ENCODE measurements at regions not wholly inside any gene's neighbourhood (a gene's known extent, or its start where the extent isn't known, plus 50 kb on each side); places are given as distances from the start of the nearest gene placed in this dataset.

DNA sequence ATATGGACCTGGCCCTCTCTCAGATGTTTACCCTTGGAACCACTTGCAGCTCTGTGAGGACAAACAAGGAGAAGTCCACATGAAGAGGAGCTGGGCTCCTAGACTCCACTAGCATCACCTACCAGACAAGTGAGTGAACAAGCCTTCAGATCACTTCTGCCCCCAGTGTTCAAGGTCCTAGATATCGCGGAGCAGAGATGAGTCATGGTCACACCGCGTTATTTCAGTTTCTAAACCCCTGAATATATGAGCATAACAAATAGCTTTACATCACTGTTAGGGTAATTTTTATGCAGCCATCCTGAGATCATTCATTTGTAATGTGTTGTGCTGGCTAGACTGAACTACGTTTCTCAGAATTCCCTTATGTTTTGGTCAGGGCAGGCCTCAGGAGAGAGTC lies 77.0 kb upstream of the DAP start:
- Mint-ChIP-seq H3K27me3 (ENCODE audit: unreplicated experiment) (no peaks in the 10 kb centered on the region), H3K4me1 (ENCODE audit: low read depth, unreplicated experiment) (no peaks in the 10 kb centered on the region), H3K36me3 (ENCODE audit: unreplicated experiment) (peaks cover under 1% of the 10 kb centered on the region), H3K27ac (ENCODE audit: unreplicated experiment) (no peak overlapping the region), H3K9me3 (ENCODE audit: unreplicated experiment) (peaks cover 4% of the 10 kb centered on the region), H3K4me3 (ENCODE audit: unreplicated experiment) (no peak overlapping the region)
- TF ChIP-seq, protein P1, sequence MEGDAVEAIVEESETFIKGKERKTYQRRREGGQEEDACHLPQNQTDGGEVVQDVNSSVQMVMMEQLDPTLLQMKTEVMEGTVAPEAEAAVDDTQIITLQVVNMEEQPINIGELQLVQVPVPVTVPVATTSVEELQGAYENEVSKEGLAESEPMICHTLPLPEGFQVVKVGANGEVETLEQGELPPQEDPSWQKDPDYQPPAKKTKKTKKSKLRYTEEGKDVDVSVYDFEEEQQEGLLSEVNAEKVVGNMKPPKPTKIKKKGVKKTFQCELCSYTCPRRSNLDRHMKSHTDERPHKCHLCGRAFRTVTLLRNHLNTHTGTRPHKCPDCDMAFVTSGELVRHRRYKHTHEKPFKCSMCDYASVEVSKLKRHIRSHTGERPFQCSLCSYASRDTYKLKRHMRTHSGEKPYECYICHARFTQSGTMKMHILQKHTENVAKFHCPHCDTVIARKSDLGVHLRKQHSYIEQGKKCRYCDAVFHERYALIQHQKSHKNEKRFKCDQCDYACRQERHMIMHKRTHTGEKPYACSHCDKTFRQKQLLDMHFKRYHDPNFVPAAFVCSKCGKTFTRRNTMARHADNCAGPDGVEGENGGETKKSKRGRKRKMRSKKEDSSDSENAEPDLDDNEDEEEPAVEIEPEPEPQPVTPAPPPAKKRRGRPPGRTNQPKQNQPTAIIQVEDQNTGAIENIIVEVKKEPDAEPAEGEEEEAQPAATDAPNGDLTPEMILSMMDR (IDR thresholded peaks at IDR 0.05; ENCODE audit: partially characterized antibody, unreplicated experiment), result no peak
- DNase-seq, result no peak

DNA sequence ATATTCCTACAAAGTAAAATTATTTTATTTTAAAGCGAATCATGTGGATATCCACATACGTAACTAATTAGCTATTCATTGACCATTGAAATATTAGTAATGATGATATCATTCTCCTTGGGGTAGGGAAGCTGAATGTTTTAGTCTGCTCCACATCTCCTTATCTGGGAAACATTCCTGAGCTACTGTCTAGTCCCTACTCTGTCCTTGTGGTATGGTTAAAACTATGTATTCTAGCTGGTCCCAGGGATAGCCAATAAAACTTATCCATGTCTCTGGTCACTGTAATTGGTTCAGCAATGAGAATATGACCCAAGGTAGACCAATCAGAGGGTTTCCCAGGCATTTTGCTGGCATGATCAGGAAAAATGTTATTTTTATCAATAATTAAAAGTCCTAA lies 76.0 kb upstream of the DAP start:
- DNase-seq, result no peak
- H3K36me3 Mint-ChIP-seq (ENCODE audit: unreplicated experiment), result no peaks in the 10 kb centered on the region
- H3K27me3 Mint-ChIP-seq (ENCODE audit: unreplicated experiment), result no peaks in the 10 kb centered on the region
- H3K4me1 Mint-ChIP-seq (ENCODE audit: low read depth, unreplicated experiment), result no peaks in the 10 kb centered on the region
- H3K4me3 Mint-ChIP-seq (ENCODE audit: unreplicated experiment), result no peak overlapping the region
- H3K9me3 Mint-ChIP-seq (ENCODE audit: unreplicated experiment), result no peaks in the 10 kb centered on the region
- TF ChIP-seq, protein P1 (IDR thresholded peaks at IDR 0.05; ENCODE audit: partially characterized antibody, unreplicated experiment), result no peak
- no peak overlapping the region for H3K27ac Mint-ChIP-seq (ENCODE audit: unreplicated experiment)

DNA sequence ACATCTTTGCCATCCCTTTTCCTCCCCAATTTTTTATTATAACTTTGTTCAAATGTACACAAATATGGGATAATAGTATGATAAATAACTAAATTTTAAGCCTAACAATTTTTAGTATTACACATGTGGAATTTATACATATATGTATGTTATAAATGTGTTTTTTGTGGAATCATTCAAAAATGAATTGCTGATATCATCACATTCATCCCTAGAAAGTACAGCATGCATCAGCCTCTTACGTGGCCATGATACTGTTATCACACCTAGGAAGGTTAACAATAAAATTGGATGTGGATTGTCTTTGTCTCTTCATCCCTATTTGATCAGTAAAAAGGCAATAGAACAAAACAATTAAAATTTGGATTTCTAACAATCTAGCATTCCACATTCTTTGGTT lies 73.7 kb upstream of the DAP start:
- H3K27ac Mint-ChIP-seq (ENCODE audit: unreplicated experiment), result no peak overlapping the region

DNA sequence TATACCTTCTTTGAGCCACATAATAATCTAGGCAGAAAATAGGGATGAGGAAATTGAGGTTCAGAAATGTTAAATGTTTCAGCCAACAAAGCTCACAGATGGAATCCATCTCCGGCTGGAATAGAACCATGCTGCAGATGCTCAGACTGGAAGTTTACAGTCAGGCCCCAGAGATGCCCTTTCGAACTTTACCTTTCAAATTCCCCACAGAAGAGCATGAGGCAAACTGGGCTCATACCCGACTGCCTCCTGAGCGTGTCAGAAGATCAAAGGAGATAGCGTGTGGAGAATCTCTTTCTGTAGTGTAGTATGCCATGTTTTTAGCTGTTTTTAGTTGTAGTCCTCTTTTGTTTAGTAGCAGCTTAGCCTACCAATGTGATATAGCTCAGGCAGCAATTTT lies 72.0 kb upstream of the DAP start:
- no peaks in the 10 kb centered on the region for H3K27me3 Mint-ChIP-seq (ENCODE audit: unreplicated experiment)
- H3K9me3 Mint-ChIP-seq (ENCODE audit: unreplicated experiment), result no peaks in the 10 kb centered on the region
- H3K4me1 Mint-ChIP-seq (ENCODE audit: low read depth, unreplicated experiment), result no peaks in the 10 kb centered on the region
- H3K27ac Mint-ChIP-seq (ENCODE audit: unreplicated experiment), result no peak overlapping the region
- H3K36me3 Mint-ChIP-seq (ENCODE audit: unreplicated experiment), result no peaks in the 10 kb centered on the region
- DNase-seq, result no peak
- H3K4me3 Mint-ChIP-seq (ENCODE audit: unreplicated experiment), result no peak overlapping the region
- TF ChIP-seq, protein P1 (IDR thresholded peaks at IDR 0.05; ENCODE audit: partially characterized antibody, unreplicated experiment), result no peak

More for the DNA sequence above, 73.7 kb upstream of the DAP start:
- TF ChIP-seq, protein P1 (IDR thresholded peaks at IDR 0.05; ENCODE audit: partially characterized antibody, unreplicated experiment), result no peak
- Mint-ChIP-seq H3K27me3 (ENCODE audit: unreplicated experiment) (no peaks in the 10 kb centered on the region), H3K4me1 (ENCODE audit: low read depth, unreplicated experiment) (no peaks in the 10 kb centered on the region), H3K4me3 (ENCODE audit: unreplicated experiment) (no peak overlapping the region), H3K36me3 (ENCODE audit: unreplicated experiment) (no peaks in the 10 kb centered on the region), H3K9me3 (ENCODE audit: unreplicated experiment) (no peaks in the 10 kb centered on the region)
- no peak for DNase-seq

DNA sequence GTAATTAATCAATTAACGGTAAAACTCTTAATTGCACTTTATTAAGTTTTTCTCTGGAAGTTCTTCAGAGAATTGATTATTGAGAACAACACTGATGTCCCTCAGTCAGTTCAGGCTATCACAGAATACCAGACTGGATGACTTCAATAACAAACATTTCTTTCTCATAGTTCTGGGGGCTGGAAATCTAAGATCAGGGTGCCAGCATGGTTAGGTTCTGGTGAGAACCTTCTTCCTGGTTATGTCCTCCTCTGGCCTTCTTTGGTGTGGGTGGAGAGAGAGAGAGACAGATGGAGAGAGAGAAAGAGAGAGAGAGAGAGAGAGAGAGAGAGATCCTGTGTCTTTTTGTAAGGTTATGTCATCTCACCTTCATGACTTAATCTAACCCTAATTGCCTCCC lies 71.4 kb upstream of the DAP start:
- no peaks in the 10 kb centered on the region for H3K27me3 Mint-ChIP-seq (ENCODE audit: unreplicated experiment)
- no peaks in the 10 kb centered on the region for H3K4me1 Mint-ChIP-seq (ENCODE audit: low read depth, unreplicated experiment)
- no peaks in the 10 kb centered on the region for H3K9me3 Mint-ChIP-seq (ENCODE audit: unreplicated experiment)
- no peak overlapping the region for H3K27ac Mint-ChIP-seq (ENCODE audit: unreplicated experiment)
- H3K36me3 Mint-ChIP-seq (ENCODE audit: unreplicated experiment), result no peaks in the 10 kb centered on the region
- DNase-seq, result no peak
- H3K4me3 Mint-ChIP-seq (ENCODE audit: unreplicated experiment), result no peak overlapping the region
- TF ChIP-seq, protein P1 (IDR thresholded peaks at IDR 0.05; ENCODE audit: partially characterized antibody, unreplicated experiment), result no peak
